ENCODE measurements at regions not wholly inside any gene's neighbourhood (a gene's known extent, or its start where the extent isn't known, plus 50 kb on each side); places are given as distances from the start of the nearest gene placed in this dataset.

DNA sequence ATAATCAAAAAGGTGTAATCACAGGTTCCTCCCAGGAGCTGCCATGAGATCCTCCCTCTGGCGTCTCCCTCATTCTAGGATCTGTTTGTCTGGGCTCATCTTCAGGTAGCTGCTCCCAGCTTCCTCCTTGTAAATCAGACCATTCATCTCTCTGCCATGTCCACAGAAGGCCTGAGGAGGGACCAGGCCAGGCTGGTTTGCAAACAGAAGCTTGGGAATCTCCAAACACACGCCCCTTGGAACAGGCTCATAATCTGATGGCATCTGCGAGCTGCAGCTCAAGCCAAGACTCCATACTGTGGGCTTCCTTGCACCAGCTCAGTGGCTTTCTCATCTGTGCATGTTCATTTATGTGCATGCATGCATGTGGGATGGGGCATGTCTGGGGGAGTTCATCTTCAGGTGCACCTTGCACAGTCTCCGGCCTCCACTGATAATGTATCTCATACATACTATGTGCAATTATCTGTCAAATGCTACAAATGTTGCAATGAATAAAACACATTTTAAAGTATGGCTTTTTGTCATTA lies 134.9 kb downstream of the NXPE2 start:
- H3K27ac ChIP-seq (replicated peaks; ENCODE audit: low read length), result no peak overlapping the region
- H3K18ac ChIP-seq (ENCODE audit: low read length), result no peak overlapping the region
- no peaks in the 10 kb centered on the region for H3K27me3 ChIP-seq (ENCODE audit: control insufficient read depth in 3 of 3, insufficient read depth in 3 of 3, low read depth in 1 of 3, low read length in 3 of 3)
- no peak overlapping the region for H4K8ac ChIP-seq (ENCODE audit: low read depth, low read length)
- H3K36me3 ChIP-seq (replicated peaks in 1 of 2; ENCODE audit: control insufficient read depth in 2 of 2, insufficient read depth in 2 of 2, low read length in 2 of 2), result no peaks in the 10 kb centered on the region
- no peak overlapping the region for H2BK5ac ChIP-seq (ENCODE audit: low read length)
- no peak overlapping the region for H3K4me3 ChIP-seq (ENCODE audit: low read length in 2 of 2)
- no peaks in the 10 kb centered on the region for H3K9me3 ChIP-seq (replicated peaks in 1 of 2; ENCODE audit: control insufficient read depth in 2 of 2, insufficient read depth in 1 of 2, low read depth in 1 of 2, low read length in 2 of 2)
- H4K91ac ChIP-seq (ENCODE audit: low read depth, low read length, poor library complexity), result no peak overlapping the region
- H2BK120ac ChIP-seq (ENCODE audit: low read depth, low read length), result no peak overlapping the region
- H3K4me1 ChIP-seq (ENCODE audit: control insufficient read depth in 2 of 2, insufficient read depth in 1 of 2, low read depth in 1 of 2, low read length in 2 of 2), result peaks cover 0 to 6% of the 10 kb centered on the region in 2 donors
- H2BK15ac ChIP-seq (ENCODE audit: low read length), result no peak overlapping the region
- WGBS, 2 donors (ENCODE audit: extremely low coverage in 2 of 2, insufficient read length in 2 of 2, insufficient replicate concordance in 1 of 2), result no CpG with 5 or more reads among the region's 4 CpGs
- no peak overlapping the region for H3K23ac ChIP-seq (ENCODE audit: low read depth, low read length, poor library complexity)
- DNase-seq (ENCODE audit: low spot score), result no peak
- no peak overlapping the region for H3K4ac ChIP-seq (ENCODE audit: low read length)
- no peak overlapping the region for H3K9ac ChIP-seq (ENCODE audit: low read depth, low read length, poor library complexity)
- no peaks in the 10 kb centered on the region for H3K79me1 ChIP-seq (ENCODE audit: low read depth, low read length)
- H2AK5ac ChIP-seq (ENCODE audit: low read depth, low read length), result no peak overlapping the region
- no peak overlapping the region for H3K14ac ChIP-seq (ENCODE audit: low read length)
- no peak overlapping the region for H3K4me2 ChIP-seq (ENCODE audit: insufficient read depth, low read length, poor library complexity, severe bottlenecking)
- no peak overlapping the region for H2AFZ ChIP-seq (ENCODE audit: low read length)
- H2BK12ac ChIP-seq (ENCODE audit: low read length), result no peak overlapping the region

DNA sequence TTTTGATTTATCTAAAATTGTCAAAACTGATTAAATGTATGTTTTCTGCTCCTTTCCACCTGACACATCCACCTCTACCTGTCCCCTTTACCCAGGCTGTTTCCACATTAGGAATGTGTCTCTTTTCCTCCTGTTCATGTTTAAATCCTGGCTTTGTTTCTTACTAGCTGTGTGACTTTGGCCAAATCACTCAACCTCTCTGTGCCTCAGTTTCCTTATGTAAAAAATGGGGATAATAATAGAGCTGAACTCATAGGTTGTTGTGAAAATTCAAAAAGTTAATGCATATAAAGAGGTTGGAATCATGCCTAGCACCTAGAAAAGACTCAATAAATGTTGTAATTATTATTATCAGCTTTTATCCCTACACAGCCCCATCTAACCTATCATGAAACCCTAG lies 136.8 kb downstream of the NXPE2 start:
- H3K4ac ChIP-seq (ENCODE audit: low read length), result no peak overlapping the region
- no peak overlapping the region for H4K91ac ChIP-seq (ENCODE audit: low read depth, low read length, poor library complexity)
- H2BK15ac ChIP-seq (ENCODE audit: low read length), result no peak overlapping the region
- no peak overlapping the region for H4K8ac ChIP-seq (ENCODE audit: low read depth, low read length)
- no peaks in the 10 kb centered on the region for H3K9me3 ChIP-seq (replicated peaks in 1 of 2; ENCODE audit: control insufficient read depth in 2 of 2, insufficient read depth in 1 of 2, low read depth in 1 of 2, low read length in 2 of 2)
- no peak overlapping the region for H3K4me3 ChIP-seq (ENCODE audit: low read length in 2 of 2)
- H3K79me1 ChIP-seq (ENCODE audit: low read depth, low read length), result no peaks in the 10 kb centered on the region
- H3K23ac ChIP-seq (ENCODE audit: low read depth, low read length, poor library complexity), result no peak overlapping the region
- no peak overlapping the region for H3K27ac ChIP-seq (replicated peaks; ENCODE audit: low read length)
- H2AK5ac ChIP-seq (ENCODE audit: low read depth, low read length), result no peak overlapping the region
- no peak overlapping the region for H2BK5ac ChIP-seq (ENCODE audit: low read length)
- no peak overlapping the region for H2AFZ ChIP-seq (ENCODE audit: low read length)
- H3K14ac ChIP-seq (ENCODE audit: low read length), result no peak overlapping the region
- H3K4me1 ChIP-seq (ENCODE audit: control insufficient read depth in 2 of 2, insufficient read depth in 1 of 2, low read depth in 1 of 2, low read length in 2 of 2), result peaks cover 0 to 6% of the 10 kb centered on the region in 2 donors
- H3K18ac ChIP-seq (ENCODE audit: low read length), result no peak overlapping the region
- no peak for DNase-seq (ENCODE audit: low spot score)
- no peaks in the 10 kb centered on the region for H3K36me3 ChIP-seq (replicated peaks in 1 of 2; ENCODE audit: control insufficient read depth in 2 of 2, insufficient read depth in 2 of 2, low read length in 2 of 2)
- H2BK12ac ChIP-seq (ENCODE audit: low read length), result no peak overlapping the region
- no peak overlapping the region for H3K4me2 ChIP-seq (ENCODE audit: insufficient read depth, low read length, poor library complexity, severe bottlenecking)
- no peaks in the 10 kb centered on the region for H3K27me3 ChIP-seq (ENCODE audit: control insufficient read depth in 3 of 3, insufficient read depth in 3 of 3, low read depth in 1 of 3, low read length in 3 of 3)
- H2BK120ac ChIP-seq (ENCODE audit: low read depth, low read length), result no peak overlapping the region
- H3K9ac ChIP-seq (ENCODE audit: low read depth, low read length, poor library complexity), result no peak overlapping the region

- Histone ChIP-seq H2AK5ac (ENCODE audit: low read depth, low read length) (no peak overlapping the region), H3K23ac (ENCODE audit: low read depth, low read length, poor library complexity) (no peak overlapping the region), H2BK12ac (ENCODE audit: low read length) (no peak overlapping the region), H3K4me1 (ENCODE audit: control insufficient read depth in 2 of 2, insufficient read depth in 1 of 2, low read depth in 1 of 2, low read length in 2 of 2) (peaks cover 0 to 6% of the 10 kb centered on the region in 2 donors), H3K4me3 (ENCODE audit: low read length in 2 of 2) (no peak overlapping the region), H2BK5ac (ENCODE audit: low read length) (no peak overlapping the region), H3K4ac (ENCODE audit: low read length) (no peak overlapping the region), H3K4me2 (ENCODE audit: insufficient read depth, low read length, poor library complexity, severe bottlenecking) (no peak overlapping the region), H3K9ac (ENCODE audit: low read depth, low read length, poor library complexity) (no peak overlapping the region), H3K79me1 (ENCODE audit: low read depth, low read length) (no peaks in the 10 kb centered on the region), H2AFZ (ENCODE audit: low read length) (no peak overlapping the region), H3K14ac (ENCODE audit: low read length) (no peak overlapping the region), H3K27ac (replicated peaks; ENCODE audit: low read length) (no peak overlapping the region), H3K36me3 (replicated peaks in 1 of 2; ENCODE audit: control insufficient read depth in 2 of 2, insufficient read depth in 2 of 2, low read length in 2 of 2) (no peaks in the 10 kb centered on the region), H4K91ac (ENCODE audit: low read depth, low read length, poor library complexity) (no peak overlapping the region), H2BK120ac (ENCODE audit: low read depth, low read length) (no peak overlapping the region), H3K18ac (ENCODE audit: low read length) (no peak overlapping the region), H4K8ac (ENCODE audit: low read depth, low read length) (no peak overlapping the region), H3K9me3 (replicated peaks in 1 of 2; ENCODE audit: control insufficient read depth in 2 of 2, insufficient read depth in 1 of 2, low read depth in 1 of 2, low read length in 2 of 2) (no peaks in the 10 kb centered on the region), H2BK15ac (ENCODE audit: low read length) (no peak overlapping the region), H3K27me3 (ENCODE audit: control insufficient read depth in 3 of 3, insufficient read depth in 3 of 3, low read depth in 1 of 3, low read length in 3 of 3) (no peaks in the 10 kb centered on the region)
- WGBS, 2 donors (ENCODE audit: extremely low coverage in 2 of 2, insufficient read length in 2 of 2, insufficient replicate concordance in 1 of 2), result no CpG with 5 or more reads among the region's 1 CpG
- no peak for DNase-seq (ENCODE audit: low spot score)
These were observed 137.4 kb downstream of the NXPE2 start for GRCh38 chr11:114815761-114816160.

GRCh38 chr11:114816791-114817190 lies 138.5 kb downstream of the NXPE2 start:
- Histone ChIP-seq H4K8ac (ENCODE audit: low read depth, low read length) (no peak overlapping the region), H3K79me1 (ENCODE audit: low read depth, low read length) (no peaks in the 10 kb centered on the region), H3K4me3 (ENCODE audit: low read length in 2 of 2) (no peak overlapping the region), H3K18ac (ENCODE audit: low read length) (no peak overlapping the region), H3K9me3 (replicated peaks in 1 of 2; ENCODE audit: control insufficient read depth in 2 of 2, insufficient read depth in 1 of 2, low read depth in 1 of 2, low read length in 2 of 2) (no peaks in the 10 kb centered on the region), H3K4ac (ENCODE audit: low read length) (no peak overlapping the region), H3K36me3 (replicated peaks in 1 of 2; ENCODE audit: control insufficient read depth in 2 of 2, insufficient read depth in 2 of 2, low read length in 2 of 2) (no peaks in the 10 kb centered on the region), H2AFZ (ENCODE audit: low read length) (no peak overlapping the region), H3K27me3 (ENCODE audit: control insufficient read depth in 3 of 3, insufficient read depth in 3 of 3, low read depth in 1 of 3, low read length in 3 of 3) (no peaks in the 10 kb centered on the region), H3K27ac (replicated peaks; ENCODE audit: low read length) (no peak overlapping the region), H3K14ac (ENCODE audit: low read length) (no peak overlapping the region), H3K23ac (ENCODE audit: low read depth, low read length, poor library complexity) (no peak overlapping the region), H2BK15ac (ENCODE audit: low read length) (no peak overlapping the region), H3K4me2 (ENCODE audit: insufficient read depth, low read length, poor library complexity, severe bottlenecking) (no peak overlapping the region), H2BK120ac (ENCODE audit: low read depth, low read length) (no peak overlapping the region), H2BK12ac (ENCODE audit: low read length) (no peak overlapping the region), H3K4me1 (ENCODE audit: control insufficient read depth in 2 of 2, insufficient read depth in 1 of 2, low read depth in 1 of 2, low read length in 2 of 2) (peaks cover 0 to 6% of the 10 kb centered on the region in 2 donors), H2AK5ac (ENCODE audit: low read depth, low read length) (no peak overlapping the region), H2BK5ac (ENCODE audit: low read length) (no peak overlapping the region), H4K91ac (ENCODE audit: low read depth, low read length, poor library complexity) (no peak overlapping the region), H3K9ac (ENCODE audit: low read depth, low read length, poor library complexity) (no peak overlapping the region)
- no CpG with 5 or more reads among the region's 2 CpGs for WGBS, 2 donors (ENCODE audit: extremely low coverage in 2 of 2, insufficient read length in 2 of 2, insufficient replicate concordance in 1 of 2)
- no peak for DNase-seq (ENCODE audit: low spot score)

All from neuronal stem cell (in vitro differentiated cells).